WERI-Rb-1 (cell line): ENCODE measurements at regions not wholly inside any gene's neighbourhood (a gene's known extent, or its start where the extent isn't known, plus 50 kb on each side); places are given as distances from the start of the nearest gene placed in this dataset.

Experiments used
- DNase-seq: peaks from one replicate; pipeline ENCODE4 v3.0.0-alpha.2; 2020
- H3K27ac ChIP-seq: fragments of 250-450 bp; sonication (Bioruptor Pico); 2 replicates; pipeline ENCODE4 v1.5.1; 2020; ENCODE audit warnings: mild to moderate bottlenecking, moderate library complexity
- H3K27me3 ChIP-seq: fragments of 250-450 bp; sonication (Bioruptor Pico); 2 replicates; pipeline ENCODE4 v1.5.1; 2021; ENCODE audit warnings: mild to moderate bottlenecking, low read depth, moderate library complexity; ENCODE audit not compliant: insufficient read depth, severe bottlenecking
- H3K36me3 ChIP-seq: fragments of 250-450 bp; sonication (Bioruptor Pico); 2 replicates; pipeline ENCODE4 v1.5.1; 2020; ENCODE audit warnings: mild to moderate bottlenecking, moderate library complexity
- H3K4me3 ChIP-seq: 2 replicates; pipeline ENCODE4 v1.5.1; 2011; ENCODE audit warnings: low read depth, mild to moderate bottlenecking, control low read depth, low read length
- H3K9me3 ChIP-seq: fragments of 250-450 bp; sonication (Bioruptor Pico); 2 replicates; pipeline ENCODE4 v1.5.1; 2021; ENCODE audit warnings: mild to moderate bottlenecking, moderate library complexity; ENCODE audit not compliant: severe bottlenecking
- CTCF ChIP-seq: IDR thresholded peaks from 2 replicates; pipeline ENCODE4 v1.5.1; 2011; ENCODE audit warnings: low read depth, mild to moderate bottlenecking, control low read depth, inconsistent platforms, low read length

GRCh38 chr2:9110893-9111569, 95.6 kb upstream of the ASAP2 start:
- H3K27ac ChIP-seq = no peak overlapping the region
- H3K27me3 ChIP-seq = no peaks in the 10 kb centered on the region
- H3K4me3 ChIP-seq = no peak overlapping the region
- no peaks in the 10 kb centered on the region for H3K9me3 ChIP-seq
- peak; percentile 50 for DNase-seq
- TF ChIP-seq CTCF = peak; percentile 83
- no peaks in the 10 kb centered on the region for H3K36me3 ChIP-seq

- TF ChIP-seq CTCF = no peak
- DNase-seq = no peak
- Histone ChIP-seq H3K27ac (no peak overlapping the region), H3K9me3 (no peaks in the 10 kb centered on the region), H3K4me3 (no peak overlapping the region), H3K36me3 (no peaks in the 10 kb centered on the region), H3K27me3 (no peaks in the 10 kb centered on the region)
Observed at GRCh38 chr2:9110346-9110884, 96.2 kb upstream of the ASAP2 start.

- Histone ChIP-seq H3K36me3 (no peaks in the 10 kb centered on the region), H3K4me3 (no peak overlapping the region), H3K27me3 (no peaks in the 10 kb centered on the region), H3K9me3 (no peaks in the 10 kb centered on the region), H3K27ac (no peak overlapping the region)
- no peak for DNase-seq
- TF ChIP-seq CTCF = no peak
Observed at GRCh38 chr2:9109871-9110270, 96.7 kb upstream of the ASAP2 start.

- no peaks in the 10 kb centered on the region for H3K9me3 ChIP-seq
- TF ChIP-seq CTCF = no peak
- no peak for DNase-seq
- no peak overlapping the region for H3K4me3 ChIP-seq
- H3K27ac ChIP-seq = no peak overlapping the region
- no peaks in the 10 kb centered on the region for H3K36me3 ChIP-seq
- H3K27me3 ChIP-seq = no peaks in the 10 kb centered on the region
Observed at GRCh38 chr2:9108210-9108967, 98.2 kb upstream of the ASAP2 start.

- Histone ChIP-seq H3K36me3 (no peaks in the 10 kb centered on the region), H3K9me3 (no peaks in the 10 kb centered on the region), H3K4me3 (no peak overlapping the region), H3K27ac (no peak overlapping the region), H3K27me3 (no peaks in the 10 kb centered on the region)
- TF ChIP-seq CTCF = no peak
- DNase-seq = no peak
Observed at GRCh38 chr2:9107168-9108025, 99.2 kb upstream of the ASAP2 start.
